Lung (tissue), 11 donors: ENCODE measurements at regions not wholly inside any gene's neighbourhood (a gene's known extent, or its start where the extent isn't known, plus 50 kb on each side); places are given as distances from the start of the nearest gene placed in this dataset.
A peak's percentile ranks its signal among the peaks of the same experiment; 100 is the strongest.

ENCODE experiments used
- ATAC-seq: fragments of 200-7000 bp; cut with Tn5 transposase; one replicate; pipeline ENCODE4 v1.9.1; 2020; ENCODE audit warnings: moderate number of reproducible peaks; ENCODE audit not compliant: insufficient read depth, low FRiP score
- DNase-seq, 3 donors: peaks; one replicate each; pipeline ENCODE4 v3.0.0-alpha.2; 2013 to 2017
- H3K27ac ChIP-seq, 2 donors: one replicate each; pipeline ENCODE4 v1.5.1; 2013; ENCODE audit warnings: mild to moderate bottlenecking in 2 of 2, moderate library complexity in 2 of 2, control low read depth in 1 of 2, inconsistent platforms in 1 of 2, low read depth in 1 of 2, low read length in 1 of 2
- H3K27me3 ChIP-seq, 3 donors: one replicate each; pipeline ENCODE4 v1.5.1; 2013; ENCODE audit warnings: low read length in 2 of 3; ENCODE audit not compliant: control insufficient read depth in 3 of 3, insufficient read depth in 3 of 3
- H3K36me3 ChIP-seq, 4 donors: one replicate each; pipeline ENCODE4 v1.5.1; 2013; ENCODE audit warnings: low read length in 4 of 4, mild to moderate bottlenecking in 1 of 4, moderate library complexity in 1 of 4; ENCODE audit not compliant: control insufficient read depth in 4 of 4, insufficient read depth in 4 of 4
- H3K4me1 ChIP-seq, 5 donors: one replicate each; pipeline ENCODE4 v1.5.1; 2013; ENCODE audit warnings: low read length in 5 of 5, mild to moderate bottlenecking in 2 of 5, moderate library complexity in 1 of 5; ENCODE audit not compliant: control insufficient read depth in 5 of 5, insufficient read depth in 5 of 5
- H3K4me3 ChIP-seq: one replicate; pipeline ENCODE4 v1.5.1; 2013; ENCODE audit warnings: mild to moderate bottlenecking, control low read depth, moderate library complexity
- H3K9ac ChIP-seq, 2 donors: one replicate each; pipeline ENCODE4 v1.5.1; 2013; ENCODE audit warnings: low read length in 2 of 2, control low read depth in 1 of 2; ENCODE audit not compliant: insufficient read depth in 1 of 2
- H3K9me3 ChIP-seq, 4 donors: one replicate each; pipeline ENCODE4 v1.5.1; 2013; ENCODE audit warnings: low read length in 3 of 4, mild to moderate bottlenecking in 1 of 4, moderate library complexity in 1 of 4; ENCODE audit not compliant: control insufficient read depth in 4 of 4, insufficient read depth in 3 of 4
- CTCF ChIP-seq: IDR thresholded peaks from 2 replicates; pipeline ENCODE4 v1.5.1; 2012; ENCODE audit warnings: mild to moderate bottlenecking; ENCODE audit errors: control extremely low read depth, extremely low read depth
- WGBS, 2 donors: extraction: QIAGEN DNeasy Blood & Tissue Kit; methylation state at CpG; one replicate each; pipeline ENCODE4 v1.1.7; 2013; 5-methylcytosine and 5-hydroxymethylcytosine counted together
- donor health status: control.
- donor health status: control.
- donor health status: Bipolar disorder and iron deficiency.
- donor health status: healthy.
- donor health status: DM: yes; HTN: yes; CAD: no.

- TF ChIP-seq CTCF, result no peak
- Histone ChIP-seq H3K36me3 (no peaks in the 10 kb centered on the region), H3K27me3 (no peaks in the 10 kb centered on the region), H3K4me3 (no peak overlapping the region), H3K27ac (no peak overlapping the region), H3K9me3 (no peaks in the 10 kb centered on the region), H3K4me1 (peaks cover 0 to 12% (median 0%) of the 10 kb centered on the region in 5 donors), H3K9ac (no peak overlapping the region)
- DNase-seq (no peak), ATAC-seq (no peak)
- WGBS, 2 donors, result 41 to 49% methylated on average over 2 of the region's 2 CpGs
Observed at GRCh38 chr2:22600156-22600555, 784.8 kb upstream of the KLHL29 start.

- no peak for ATAC-seq
- Histone ChIP-seq H3K9me3 (no peaks in the 10 kb centered on the region), H3K27me3 (no peaks in the 10 kb centered on the region), H3K4me1 (peaks cover 0 to 11% (median 0%) of the 10 kb centered on the region in 5 donors), H3K27ac (no peak overlapping the region), H3K4me3 (no peak overlapping the region), H3K9ac (no peak overlapping the region), H3K36me3 (no peaks in the 10 kb centered on the region)
- DNase-seq, result peak in 2 of 3 donors; percentile 53 to 61
- whole genome bisulfite sequencing, 2 donors, result 55 to 82% methylated on average over 1 of the region's 1 CpG
- TF ChIP-seq CTCF, result no peak
Observed at GRCh38 chr2:22600999-22601398, 784.0 kb upstream of the KLHL29 start.

- H3K9ac ChIP-seq, result no peak overlapping the region
- no peaks in the 10 kb centered on the region for H3K9me3 ChIP-seq
- H3K4me1 ChIP-seq, result peaks cover 0 to 4% (median 0%) of the 10 kb centered on the region in 5 donors
- 79 to 84% methylated on average over 4 of the region's 4 CpGs for WGBS, 2 donors
- no peak overlapping the region for H3K4me3 ChIP-seq
- no peak for TF ChIP-seq CTCF
- no peak overlapping the region for H3K27ac ChIP-seq
- no peaks in the 10 kb centered on the region for H3K27me3 ChIP-seq
- DNase-seq (no peak), ATAC-seq (no peak)
- no peaks in the 10 kb centered on the region for H3K36me3 ChIP-seq
Observed at GRCh38 chr2:22604136-22604535, 780.8 kb upstream of the KLHL29 start.

- ATAC-seq (no peak), DNase-seq (no peak)
- H3K27ac ChIP-seq, result no peak overlapping the region
- no peaks in the 10 kb centered on the region for H3K4me1 ChIP-seq
- TF ChIP-seq CTCF, result no peak
- H3K4me3 ChIP-seq, result no peak overlapping the region
- H3K27me3 ChIP-seq, result no peaks in the 10 kb centered on the region
- H3K9me3 ChIP-seq, result no peaks in the 10 kb centered on the region
- WGBS, 2 donors, result 72 to 87% methylated on average over 3 of the region's 3 CpGs
- H3K36me3 ChIP-seq, result no peaks in the 10 kb centered on the region
- no peak overlapping the region for H3K9ac ChIP-seq
Observed at GRCh38 chr2:22616031-22616430, 768.9 kb upstream of the KLHL29 start.
